ENCODE measurements at regions not wholly inside any gene's neighbourhood (a gene's known extent, or its start where the extent isn't known, plus 50 kb on each side); places are given as distances from the start of the nearest gene placed in this dataset.

GRCh38 chr3:10665592-10665991 is 150.4 kb upstream of the SLC6A11 start:
- H3K27ac ChIP-seq = no peak overlapping the region
- DNase-seq (ENCODE audit: low spot score) = no peak
- ChIA-PET CTCF (interaction anchor here (0.6 kb wide), 1 partner anchor 53 kb away, joined by 3 read pairs; no protein-coding TSS in a partner anchor), POLR2A (ENCODE audit: low non-redundant PET) (no interaction called here)
- no peak for TF ChIP-seq CTCF (conservative IDR thresholded peaks at IDR 0.05; ENCODE audit: low read depth)

GRCh38 chr3:10666621-10667020 is 149.4 kb upstream of the SLC6A11 start:
- no peak for DNase-seq (ENCODE audit: low spot score)
- ChIA-PET POLR2A (ENCODE audit: low non-redundant PET) (no interaction called here), CTCF (no interaction called here)

GRCh38 chr3:10667269-10667668 is 148.8 kb upstream of the SLC6A11 start:
- no peak for DNase-seq (ENCODE audit: low spot score)
- no peak overlapping the region for H3K27ac ChIP-seq
- CTCF ChIA-PET = interaction anchor here (0.7 kb wide), 1 partner anchor 24 kb away, joined by 3 read pairs; no protein-coding TSS in a partner anchor
- POLR2A ChIA-PET (ENCODE audit: low non-redundant PET) = no interaction called here
- no peak for TF ChIP-seq CTCF (conservative IDR thresholded peaks at IDR 0.05; ENCODE audit: low read depth)

More at GRCh38 chr3:10666621-10667020, 149.4 kb upstream of the SLC6A11 start:
- no peak overlapping the region for H3K27ac ChIP-seq
- TF ChIP-seq CTCF (conservative IDR thresholded peaks at IDR 0.05; ENCODE audit: low read depth) = no peak

GRCh38 chr3:10667901-10668476 is 148.0 kb upstream of the SLC6A11 start:
- ChIA-PET CTCF (interaction anchor here (0.7 kb wide), 2 partner anchors 25 to 324 kb away, joined by 3 read pairs; no protein-coding TSS in a partner anchor), POLR2A (ENCODE audit: low non-redundant PET) (no interaction called here)
- TF ChIP-seq CTCF (conservative IDR thresholded peaks at IDR 0.05; ENCODE audit: low read depth) = no peak

GRCh38 chr3:10669490-10670048 is 146.5 kb upstream of the SLC6A11 start:
- CTCF ChIA-PET = no interaction called here
- no peak overlapping the region for H3K27ac ChIP-seq
- no peak for DNase-seq (ENCODE audit: low spot score)
- POLR2A ChIA-PET (ENCODE audit: low non-redundant PET) = no interaction called here
- TF ChIP-seq CTCF (conservative IDR thresholded peaks at IDR 0.05; ENCODE audit: low read depth) = no peak

More at GRCh38 chr3:10667901-10668476, 148.0 kb upstream of the SLC6A11 start:
- no peak overlapping the region for H3K27ac ChIP-seq
- DNase-seq (ENCODE audit: low spot score) = no peak

- CTCF ChIA-PET = no interaction called here
Observed at GRCh38 chr3:10672422-10672821, 143.6 kb upstream of the SLC6A11 start.

More at GRCh38 chr3:10672422-10672821, 143.6 kb upstream of the SLC6A11 start:
- DNase-seq (ENCODE audit: low spot score) = no peak
- POLR2A ChIA-PET (ENCODE audit: low non-redundant PET) = no interaction called here
- TF ChIP-seq CTCF (conservative IDR thresholded peaks at IDR 0.05; ENCODE audit: low read depth) = no peak
- no peak overlapping the region for H3K27ac ChIP-seq
